Left ventricle myocardium inferior (tissue), 1 donor: ENCODE measurements at regions not wholly inside any gene's neighbourhood (a gene's known extent, or its start where the extent isn't known, plus 50 kb on each side); places are given as distances from the start of the nearest gene placed in this dataset.
"Not testable (repeated sequence)": the region's sequence is repeated elsewhere in the genome, so short reads cannot be mapped to it uniquely, and the experiment has no call there.

Experiments
- DNase-seq: peaks from one replicate; pipeline ENCODE4 v3.0.0-alpha.2; 2020
- H3K27ac ChIP-seq: fragments of 200-600 bp; replicated peaks from 2 replicates; pipeline ENCODE4 v1.8.0; 2021
- H3K27me3 ChIP-seq: fragments of 200-600 bp; 2 replicates; pipeline ENCODE4 v1.8.0; 2021; ENCODE audit warnings: low read depth
- H3K36me3 ChIP-seq: fragments of 200-600 bp; 2 replicates; pipeline ENCODE4 v1.8.0; 2021
- H3K4me1 ChIP-seq: fragments of 200-600 bp; 2 replicates; pipeline ENCODE4 v1.8.0; 2021
- H3K4me3 ChIP-seq: fragments of 200-600 bp; 2 replicates; pipeline ENCODE4 v1.8.0; 2021; ENCODE audit warnings: mild to moderate bottlenecking, moderate library complexity
- H3K9me3 ChIP-seq: fragments of 200-600 bp; replicated peaks from 2 replicates; pipeline ENCODE4 v1.8.0; 2021
- intact Hi-C: fragments of 100-400 bp; cut with micrococcal nuclease; formaldehyde crosslinking; loops from one replicate; pipeline ENCODE4 v1.11.0; 2022
- TF ChIP-seq, protein P1 (sequence below): fragments of 200-600 bp; IDR thresholded peaks from 2 replicates; pipeline ENCODE4 v1.8.0; 2021; ENCODE audit warnings: antibody characterized with exemption, mild to moderate bottlenecking, borderline replicate concordance
- donor health status: DM: no; HTN: yes; CAD: no; lungs with severe emphysema.

DNA sequence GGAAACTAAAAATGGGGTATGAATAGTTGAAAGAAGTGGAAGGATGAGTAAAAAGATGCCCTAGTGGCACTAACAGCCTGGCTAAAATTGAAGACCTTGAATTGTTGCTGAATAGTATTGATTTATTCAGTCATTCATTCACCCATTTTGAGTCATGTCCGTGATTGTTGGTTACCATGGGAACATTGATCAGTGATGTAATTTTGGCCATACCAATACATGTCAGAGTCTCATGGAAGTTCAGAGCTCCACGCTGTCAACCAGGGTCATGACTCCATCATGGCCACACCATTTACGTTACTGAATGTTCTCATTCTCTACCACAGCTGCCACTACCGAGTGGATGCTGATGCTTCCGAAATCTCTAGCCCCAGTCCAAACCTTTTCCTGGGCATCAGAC is 62.5 kb upstream of the FOXE1 start:
- H3K4me1 ChIP-seq = no peaks in the 10 kb centered on the region

DNA sequence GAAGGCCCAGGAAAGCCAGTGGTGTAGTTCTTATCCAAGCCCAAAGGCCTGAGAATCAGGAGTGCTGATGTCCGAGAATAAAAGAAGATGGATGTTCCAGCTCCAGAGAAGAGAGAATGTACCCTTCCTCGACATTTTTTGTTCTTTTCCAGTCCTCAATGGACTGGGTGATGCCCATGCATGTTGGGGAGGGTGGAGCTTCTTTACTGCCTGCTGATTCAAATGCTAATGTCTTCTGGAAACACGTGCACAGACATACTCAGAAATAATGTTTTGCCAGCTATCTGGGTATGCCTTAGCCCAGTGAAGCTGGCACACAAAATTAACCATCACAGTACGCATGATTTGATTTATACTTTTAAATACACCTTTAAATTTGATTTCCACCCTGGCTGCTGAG is 61.5 kb upstream of the FOXE1 start:
- no peaks in the 10 kb centered on the region for H3K4me1 ChIP-seq
- H3K4me3 ChIP-seq = no peak overlapping the region
- TF ChIP-seq, protein P1, sequence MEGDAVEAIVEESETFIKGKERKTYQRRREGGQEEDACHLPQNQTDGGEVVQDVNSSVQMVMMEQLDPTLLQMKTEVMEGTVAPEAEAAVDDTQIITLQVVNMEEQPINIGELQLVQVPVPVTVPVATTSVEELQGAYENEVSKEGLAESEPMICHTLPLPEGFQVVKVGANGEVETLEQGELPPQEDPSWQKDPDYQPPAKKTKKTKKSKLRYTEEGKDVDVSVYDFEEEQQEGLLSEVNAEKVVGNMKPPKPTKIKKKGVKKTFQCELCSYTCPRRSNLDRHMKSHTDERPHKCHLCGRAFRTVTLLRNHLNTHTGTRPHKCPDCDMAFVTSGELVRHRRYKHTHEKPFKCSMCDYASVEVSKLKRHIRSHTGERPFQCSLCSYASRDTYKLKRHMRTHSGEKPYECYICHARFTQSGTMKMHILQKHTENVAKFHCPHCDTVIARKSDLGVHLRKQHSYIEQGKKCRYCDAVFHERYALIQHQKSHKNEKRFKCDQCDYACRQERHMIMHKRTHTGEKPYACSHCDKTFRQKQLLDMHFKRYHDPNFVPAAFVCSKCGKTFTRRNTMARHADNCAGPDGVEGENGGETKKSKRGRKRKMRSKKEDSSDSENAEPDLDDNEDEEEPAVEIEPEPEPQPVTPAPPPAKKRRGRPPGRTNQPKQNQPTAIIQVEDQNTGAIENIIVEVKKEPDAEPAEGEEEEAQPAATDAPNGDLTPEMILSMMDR = no peak
- no peaks in the 10 kb centered on the region for H3K36me3 ChIP-seq
- DNase-seq = no peak
- H3K27me3 ChIP-seq = peaks cover 65% of the 10 kb centered on the region
- no peak overlapping the region for H3K27ac ChIP-seq
- intact Hi-C loops = no loop called here
- no peaks in the 10 kb centered on the region for H3K9me3 ChIP-seq

More for the DNA sequence above, 62.5 kb upstream of the FOXE1 start:
- peaks cover 70% of the 10 kb centered on the region for H3K27me3 ChIP-seq
- no peak overlapping the region for H3K27ac ChIP-seq
- TF ChIP-seq, protein P1 = no peak
- intact Hi-C loops = no loop called here
- no peak overlapping the region for H3K4me3 ChIP-seq
- no peak for DNase-seq
- no peaks in the 10 kb centered on the region for H3K9me3 ChIP-seq
- H3K36me3 ChIP-seq = no peaks in the 10 kb centered on the region

DNA sequence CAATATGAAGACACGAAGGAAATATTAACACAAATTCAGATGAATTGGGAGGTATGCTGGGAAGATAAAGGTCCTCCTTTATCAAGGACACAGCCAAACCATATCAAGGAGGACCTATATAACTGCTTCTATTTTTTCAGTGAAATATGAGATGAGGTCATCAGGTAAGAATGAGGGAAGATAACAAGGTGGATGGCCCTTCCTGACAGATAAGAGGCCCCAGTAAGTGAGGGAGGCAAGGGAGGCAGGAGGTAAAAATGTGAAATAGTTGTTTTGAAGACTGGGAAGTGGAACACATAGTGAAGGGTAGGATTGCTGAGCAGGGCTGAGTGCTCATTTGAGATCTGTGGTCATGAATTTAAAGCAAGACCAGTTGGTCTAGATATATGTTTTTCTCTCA is 60.0 kb upstream of the FOXE1 start:
- H3K36me3 ChIP-seq = no peaks in the 10 kb centered on the region
- no peak overlapping the region for H3K27ac ChIP-seq
- TF ChIP-seq, protein P1 = no peak
- no peak for DNase-seq
- H3K9me3 ChIP-seq = no peaks in the 10 kb centered on the region
- intact Hi-C loops = no loop called here
- no peaks in the 10 kb centered on the region for H3K4me1 ChIP-seq
- peaks cover 60% of the 10 kb centered on the region for H3K27me3 ChIP-seq
- no peak overlapping the region for H3K4me3 ChIP-seq

DNA sequence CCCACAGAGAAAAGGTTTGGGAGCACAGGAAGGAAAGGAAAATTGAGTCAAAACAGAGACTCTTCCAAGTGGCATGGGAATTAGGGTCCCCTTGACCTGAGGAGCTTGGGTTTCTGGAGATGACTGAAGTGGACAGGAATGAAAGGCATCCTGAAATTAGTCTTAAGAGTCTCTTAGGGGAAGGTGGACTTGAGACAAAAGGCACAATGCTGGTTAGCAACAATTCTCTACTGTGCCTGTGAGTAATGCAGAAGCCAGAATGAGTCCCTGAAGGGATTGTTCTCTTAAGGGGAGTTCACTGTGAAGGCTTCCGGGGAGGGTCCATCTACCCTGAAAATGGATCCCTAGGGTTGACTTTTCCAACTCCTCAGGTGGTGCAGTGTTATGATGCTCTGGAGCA is 58.4 kb upstream of the FOXE1 start:
- Histone ChIP-seq H3K9me3 (no peaks in the 10 kb centered on the region), H3K27ac (no peak overlapping the region), H3K27me3 (peaks cover 61% of the 10 kb centered on the region), H3K36me3 (no peaks in the 10 kb centered on the region), H3K4me1 (no peaks in the 10 kb centered on the region), H3K4me3 (no peak overlapping the region)
- TF ChIP-seq, protein P1 = no peak
- no peak for DNase-seq
- intact Hi-C loops = no loop called here

DNA sequence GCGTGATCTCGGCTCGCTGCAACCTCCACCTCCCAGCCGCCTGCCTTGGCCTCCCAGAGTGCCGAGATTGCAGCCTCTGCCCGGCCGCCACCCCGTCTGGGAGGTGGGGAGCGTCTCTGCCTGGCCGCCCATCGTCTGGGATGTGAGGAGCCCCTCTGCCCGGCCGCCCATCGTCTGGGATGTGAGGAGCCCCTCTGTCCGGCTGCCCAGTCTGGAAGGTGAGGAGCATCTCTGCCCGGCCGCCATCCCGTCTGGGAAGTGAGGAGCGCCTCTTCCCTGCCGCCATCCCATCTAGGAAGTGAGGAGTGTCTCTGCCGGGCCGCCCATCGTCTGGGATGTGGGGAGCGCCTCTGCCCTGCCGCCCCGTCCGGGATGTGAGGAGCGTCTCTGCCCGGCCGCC is 56.9 kb upstream of the FOXE1 start:
- H3K36me3 ChIP-seq, H3K4me3 ChIP-seq, DNase-seq, H3K27ac ChIP-seq, H3K9me3 ChIP-seq, intact Hi-C loops, H3K4me1 ChIP-seq: not testable (repeated sequence)
- peaks cover 61% of the 10 kb centered on the region for H3K27me3 ChIP-seq

DNA sequence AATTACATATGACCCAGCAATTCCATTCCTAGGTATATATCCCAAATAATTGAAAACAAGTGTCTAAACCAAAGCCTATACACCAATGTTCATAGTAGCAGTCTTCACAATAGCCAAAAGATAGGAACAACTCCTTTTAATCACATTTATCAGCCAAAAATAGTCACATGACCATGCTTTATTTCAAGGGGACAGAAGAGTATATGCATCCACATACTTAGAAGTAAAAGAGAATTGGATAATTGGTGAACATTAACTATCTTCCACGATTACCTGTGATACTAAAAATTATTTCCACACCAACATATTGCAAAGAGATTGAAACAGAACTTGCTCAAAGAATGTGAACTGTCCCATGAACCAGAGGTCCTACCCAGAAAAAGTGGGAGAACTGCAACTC is 51.8 kb upstream of the FOXE1 start:
- Histone ChIP-seq H3K36me3 (no peaks in the 10 kb centered on the region), H3K27me3 (peaks cover 84% of the 10 kb centered on the region), H3K27ac (no peak overlapping the region), H3K4me1 (peaks cover 11% of the 10 kb centered on the region), H3K4me3 (no peak overlapping the region), H3K9me3 (no peaks in the 10 kb centered on the region)
- TF ChIP-seq, protein P1 = no peak
- intact Hi-C loops = no loop called here
- no peak for DNase-seq
